WTC11 (cell line): ENCODE measurements at regions not wholly inside any gene's neighbourhood (a gene's known extent, or its start where the extent isn't known, plus 50 kb on each side); places are given as distances from the start of the nearest gene placed in this dataset.
A peak's percentile ranks its signal among the peaks of the same experiment; 100 is the strongest.

Experiments used
- ATAC-seq: fragments of 200-7000 bp; cut with Tn5 transposase; 2 replicates; pipeline ENCODE4 v1.10.0; 2021; ENCODE audit warnings: mild to moderate bottlenecking, moderate library complexity
- CTCF ChIA-PET: fragments of 300-600 bp; sonication (Branson Sonifier 250); formaldehyde crosslinking; loops from one replicate; lab custom pipeline; 2021; ENCODE audit warnings: antibody characterized with exemption; lab: Charles Lee
- POLR2A ChIA-PET: fragments of 350-600 bp; sonication (Branson Sonifier 250); formaldehyde crosslinking; loops from one replicate; lab custom pipeline; 2021; ENCODE audit warnings: antibody characterized with exemption; lab: Charles Lee
- DNase-seq: peaks from one replicate; pipeline ENCODE4 v3.0.0; 2021; ENCODE audit warnings: low spot score
- H3K27ac Mint-ChIP-seq: 2 replicates; pipeline ENCODE4 v1.8.0; 2021; ENCODE audit warnings: mixed read lengths
- H3K27me3 Mint-ChIP-seq: 2 replicates; pipeline ENCODE4 v1.8.0; 2021; ENCODE audit warnings: low read depth, mild to moderate bottlenecking, moderate library complexity, mixed read lengths
- H3K36me3 Mint-ChIP-seq: 2 replicates; pipeline ENCODE4 v1.8.0; 2021; ENCODE audit warnings: mixed read lengths
- H3K4me1 Mint-ChIP-seq: 2 replicates; pipeline ENCODE4 v1.8.0; 2022; ENCODE audit warnings: mixed read lengths
- H3K4me3 Mint-ChIP-seq: 2 replicates; pipeline ENCODE4 v1.8.0; 2021; ENCODE audit warnings: mild to moderate bottlenecking, moderate library complexity, mixed read lengths
- H3K9me3 Mint-ChIP-seq: 2 replicates; pipeline ENCODE4 v1.8.0; 2021; ENCODE audit warnings: mixed read lengths
- ARID4B ChIP-seq: sonication (generic); formaldehyde crosslinking; IDR thresholded peaks from 2 replicates; pipeline ENCODE4 v1.8.0; 2023; ENCODE audit warnings: missing genetic modification reagents, mild to moderate bottlenecking, borderline replicate concordance
- CBFB ChIP-seq: sonication (generic); formaldehyde crosslinking; IDR thresholded peaks from 2 replicates; pipeline ENCODE4 v1.8.1; 2022; ENCODE audit warnings: mild to moderate bottlenecking, low read depth, missing genetic modification reagents
- CREB1 ChIP-seq: sonication (generic); formaldehyde crosslinking; IDR thresholded peaks from 2 replicates; pipeline ENCODE4 v1.8.0; 2023; ENCODE audit warnings: mild to moderate bottlenecking, missing genetic modification reagents
- HMGA2 ChIP-seq: fragments of 250-450 bp; sonication (Bioruptor Pico); IDR thresholded peaks from 2 replicates; pipeline ENCODE4 v1.4.0; 2021; ENCODE audit warnings: mild to moderate bottlenecking, moderate library complexity
- JAZF1 ChIP-seq: fragments of 250-450 bp; sonication (Bioruptor Pico); IDR thresholded peaks from 2 replicates; pipeline ENCODE4 v1.9.0; 2021; ENCODE audit warnings: moderate library complexity, mild to moderate bottlenecking, inconsistent platforms
- NFATC4 ChIP-seq: fragments of 250-450 bp; sonication (Bioruptor Pico); IDR thresholded peaks from 2 replicates; pipeline ENCODE4 v1.9.0; 2021; ENCODE audit warnings: mild to moderate bottlenecking
- NR2C2 ChIP-seq: sonication (generic); formaldehyde crosslinking; IDR thresholded peaks from 2 replicates; pipeline ENCODE4 v1.8.0; 2022; ENCODE audit warnings: mild to moderate bottlenecking, missing genetic modification reagents
- SMAD4 ChIP-seq: sonication (generic); formaldehyde crosslinking; IDR thresholded peaks from 2 replicates; pipeline ENCODE4 v1.8.0; 2022; ENCODE audit warnings: mild to moderate bottlenecking, missing genetic modification reagents
- TP53 ChIP-seq: sonication (generic); formaldehyde crosslinking; IDR thresholded peaks from 2 replicates; pipeline ENCODE4 v1.8.1; 2023; ENCODE audit warnings: mild to moderate bottlenecking, missing genetic modification reagents
- ZNF138 ChIP-seq: sonication (generic); formaldehyde crosslinking; conservative IDR thresholded peaks from 2 replicates; pipeline ENCODE4 v1.8.1; 2022; ENCODE audit warnings: mild to moderate bottlenecking, moderate library complexity, missing genetic modification reagents
- TF ChIP-seq, protein P1 (sequence below): sonication (generic); formaldehyde crosslinking; IDR thresholded peaks from 2 replicates; pipeline ENCODE4 v1.8.0; 2023; ENCODE audit warnings: missing genetic modification reagents
- TF ChIP-seq, protein P2 (sequence below): sonication (generic); formaldehyde crosslinking; IDR thresholded peaks from 2 replicates; pipeline ENCODE4 v1.8.1; 2022; ENCODE audit warnings: low read depth, mild to moderate bottlenecking, moderate library complexity, missing genetic modification reagents, borderline replicate concordance
- TF ChIP-seq, protein P3 (sequence below): sonication (generic); formaldehyde crosslinking; IDR thresholded peaks from 2 replicates; pipeline ENCODE4 v1.8.1; 2023; ENCODE audit warnings: mild to moderate bottlenecking, moderate library complexity, missing genetic modification reagents

DNA sequence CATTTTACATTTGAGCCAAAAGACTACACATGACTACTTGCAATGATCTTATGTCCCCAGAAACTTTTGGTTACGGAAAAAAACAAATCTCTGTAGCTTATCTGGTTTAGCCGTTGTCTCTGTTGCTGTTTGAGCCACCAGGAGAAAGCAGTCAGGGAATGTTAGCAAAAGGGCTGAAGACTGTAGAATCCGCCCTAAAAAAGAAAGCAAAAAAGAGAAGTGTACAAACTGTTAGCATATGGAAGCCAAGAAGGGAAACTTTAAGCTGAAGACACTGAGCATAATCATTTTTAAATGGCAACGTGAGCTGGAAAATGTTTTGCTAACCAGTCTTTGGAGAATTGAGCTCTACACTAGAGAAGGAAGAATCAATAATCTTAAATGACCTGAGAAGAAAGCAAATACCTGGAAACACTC is 69.9 kb upstream of the MYLIP start (continued):
- no peak for TF ChIP-seq SMAD4 (CRISPR knock-in tag)
- TF ChIP-seq, protein P1, sequence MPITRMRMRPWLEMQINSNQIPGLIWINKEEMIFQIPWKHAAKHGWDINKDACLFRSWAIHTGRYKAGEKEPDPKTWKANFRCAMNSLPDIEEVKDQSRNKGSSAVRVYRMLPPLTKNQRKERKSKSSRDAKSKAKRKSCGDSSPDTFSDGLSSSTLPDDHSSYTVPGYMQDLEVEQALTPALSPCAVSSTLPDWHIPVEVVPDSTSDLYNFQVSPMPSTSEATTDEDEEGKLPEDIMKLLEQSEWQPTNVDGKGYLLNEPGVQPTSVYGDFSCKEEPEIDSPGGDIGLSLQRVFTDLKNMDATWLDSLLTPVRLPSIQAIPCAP (CRISPR knock-in tag), result no peak
- no peak for TF ChIP-seq HMGA2
- TF ChIP-seq ZNF138 (CRISPR knock-in tag), result no peak
- TF ChIP-seq, protein P2, sequence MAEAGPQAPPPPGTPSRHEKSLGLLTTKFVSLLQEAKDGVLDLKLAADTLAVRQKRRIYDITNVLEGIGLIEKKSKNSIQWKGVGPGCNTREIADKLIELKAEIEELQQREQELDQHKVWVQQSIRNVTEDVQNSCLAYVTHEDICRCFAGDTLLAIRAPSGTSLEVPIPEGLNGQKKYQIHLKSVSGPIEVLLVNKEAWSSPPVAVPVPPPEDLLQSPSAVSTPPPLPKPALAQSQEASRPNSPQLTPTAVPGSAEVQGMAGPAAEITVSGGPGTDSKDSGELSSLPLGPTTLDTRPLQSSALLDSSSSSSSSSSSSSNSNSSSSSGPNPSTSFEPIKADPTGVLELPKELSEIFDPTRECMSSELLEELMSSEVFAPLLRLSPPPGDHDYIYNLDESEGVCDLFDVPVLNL (CRISPR knock-in tag), result no peak
- TF ChIP-seq NR2C2, result no peak
- TF ChIP-seq CREB1, result no peak

GRCh38 chr6:16058201-16058928 is 70.5 kb upstream of the MYLIP start:
- peaks cover 76% of the 10 kb centered on the region for H3K4me1 Mint-ChIP-seq
- TF ChIP-seq, protein P3, sequence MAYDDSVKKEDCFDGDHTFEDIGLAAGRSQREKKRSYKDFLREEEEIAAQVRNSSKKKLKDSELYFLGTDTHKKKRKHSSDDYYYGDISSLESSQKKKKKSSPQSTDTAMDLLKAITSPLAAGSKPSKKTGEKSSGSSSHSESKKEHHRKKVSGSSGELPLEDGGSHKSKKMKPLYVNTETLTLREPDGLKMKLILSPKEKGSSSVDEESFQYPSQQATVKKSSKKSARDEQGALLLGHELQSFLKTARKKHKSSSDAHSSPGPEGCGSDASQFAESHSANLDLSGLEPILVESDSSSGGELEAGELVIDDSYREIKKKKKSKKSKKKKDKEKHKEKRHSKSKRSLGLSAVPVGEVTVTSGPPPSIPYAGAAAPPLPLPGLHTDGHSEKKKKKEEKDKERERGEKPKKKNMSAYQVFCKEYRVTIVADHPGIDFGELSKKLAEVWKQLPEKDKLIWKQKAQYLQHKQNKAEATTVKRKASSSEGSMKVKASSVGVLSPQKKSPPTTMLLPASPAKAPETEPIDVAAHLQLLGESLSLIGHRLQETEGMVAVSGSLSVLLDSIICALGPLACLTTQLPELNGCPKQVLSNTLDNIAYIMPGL (CRISPR knock-in tag), result no peak
- TF ChIP-seq, all 79 proteins: peak for 0
- no peak for DNase-seq
- peak overlapping the region; percentile 95 for H3K27ac Mint-ChIP-seq
- peak overlapping the region; percentile 17; the same call in 1 of the 2 replicates for H3K4me3 Mint-ChIP-seq
- H3K27me3 Mint-ChIP-seq, result no peaks in the 10 kb centered on the region
- 0 out of 2 replicates have a peak, but pooled peaks cover 2% of the 10 kb centered on the region for H3K36me3 Mint-ChIP-seq
- ChIA-PET CTCF (interaction anchor here (1.4 to 2.2 kb wide), 3 partner anchors 71 to 367 kb away, joined by 4 to 5 read pairs (median 5); partner anchors contain the start of gene MYLIP), POLR2A (interaction anchor here (0.5 kb wide), 1 partner anchor 1525 kb away, joined by 3 read pairs; no protein-coding TSS in a partner anchor)
- peak; percentile 11; the same call in 1 of the 2 replicates for ATAC-seq
- H3K9me3 Mint-ChIP-seq, result 0 out of 2 replicates have a peak, but pooled peaks cover 3% of the 10 kb centered on the region

DNA sequence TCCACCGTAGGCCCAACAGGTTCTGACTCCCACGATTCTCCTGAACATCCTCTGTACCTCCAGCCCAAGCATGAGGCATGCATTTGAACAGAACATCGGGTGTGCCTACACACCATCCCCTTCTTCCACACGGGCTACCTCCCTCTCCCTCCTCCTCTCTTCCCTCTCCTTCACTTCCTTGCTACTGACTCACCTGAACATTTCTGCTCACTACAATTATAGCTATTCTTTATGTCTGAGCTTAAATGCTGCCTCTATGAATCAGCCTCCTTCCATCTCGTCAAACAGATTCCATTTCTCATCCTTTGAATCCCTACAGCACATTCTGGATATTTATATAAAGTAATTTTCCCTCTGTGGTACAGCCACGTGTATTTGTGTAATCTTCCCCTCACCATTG is 71.4 kb upstream of the MYLIP start:
- DNase-seq (no peak), ATAC-seq (no peak)
- Mint-ChIP-seq H3K36me3 (0 out of 2 replicates have a peak, but pooled peaks cover 2% of the 10 kb centered on the region), H3K27me3 (no peaks in the 10 kb centered on the region), H3K4me1 (peaks cover 68% of the 10 kb centered on the region), H3K9me3 (0 out of 2 replicates have a peak, but pooled peaks cover 3% of the 10 kb centered on the region), H3K27ac (peak overlapping the region; percentile 88), H3K4me3 (no peak overlapping the region)
- POLR2A ChIA-PET, result no interaction called here
- CTCF ChIA-PET, result no interaction called here
- TF ChIP-seq CBFB (CRISPR knock-in tag) (no peak), JAZF1 (CRISPR knock-in tag) (no peak), CREB1 (no peak), NFATC4 (CRISPR knock-in tag) (no peak), TP53 (CRISPR knock-in tag) (no peak), ARID4B (CRISPR knock-in tag) (no peak)
